ENCODE measurements at regions not wholly inside any gene's neighbourhood (a gene's known extent, or its start where the extent isn't known, plus 50 kb on each side); places are given as distances from the start of the nearest gene placed in this dataset.
"Not testable (repeated sequence)": the region's sequence is repeated elsewhere in the genome, so short reads cannot be mapped to it uniquely, and the experiment has no call there.

GRCh38 chr2:95670686-95671085, 78.9 kb downstream of the TRIM43 start:
- POLR2A ChIA-PET (ENCODE audit: unreplicated experiment): no interaction called here
- no peaks in the 10 kb centered on the region for H3F3A ChIP-seq (ENCODE audit: insufficient read depth, low read depth)
- DNase-seq: no peak
- intact Hi-C loops (cut with micrococcal nuclease; ENCODE audit: unreplicated experiment): no loop called here
- no peaks in the 10 kb centered on the region for H3K9me2 ChIP-seq (ENCODE audit: insufficient read depth)
- BruUV-seq (replicated peaks): no TSS peak
- no peak overlapping the region for H3K4me2 ChIP-seq
- H3K36me3 ChIP-seq (ENCODE audit: low read depth): no peaks in the 10 kb centered on the region
- H3K4me1 ChIP-seq (replicated peaks; ENCODE audit: insufficient read depth): no peaks in the 10 kb centered on the region
- no peak overlapping the region for H3K4me3 ChIP-seq
- H3K79me2 ChIP-seq (ENCODE audit: low read depth): no peaks in the 10 kb centered on the region
- H3K27ac ChIP-seq: no peak overlapping the region
- H3K9me3 ChIP-seq (ENCODE audit: insufficient read depth, low read depth): no peaks in the 10 kb centered on the region
- no peak overlapping the region for H2AFZ ChIP-seq
- no peak for TF ChIP-seq EZH2 (IDR thresholded peaks at IDR 0.05; ENCODE audit: low read depth)
- TF ChIP-seq CTCF (conservative IDR thresholded peaks at IDR 0.05): no peak
- CTCF ChIA-PET: no interaction called here
- H4K20me1 ChIP-seq (ENCODE audit: insufficient read depth): no peaks in the 10 kb centered on the region
- H3K27me3 ChIP-seq (ENCODE audit: insufficient read depth, low read depth): peaks cover 30% of the 10 kb centered on the region

- BruUV-seq (replicated peaks); H3K9me2 ChIP-seq (ENCODE audit: insufficient read depth); H3K9me3 ChIP-seq (ENCODE audit: insufficient read depth, low read depth); H3K4me1 ChIP-seq (replicated peaks; ENCODE audit: insufficient read depth); H2AFZ ChIP-seq; H3K36me3 ChIP-seq (ENCODE audit: low read depth); DNase-seq; H3K27ac ChIP-seq; H3K79me2 ChIP-seq (ENCODE audit: low read depth); H3F3A ChIP-seq (ENCODE audit: insufficient read depth, low read depth); H4K20me1 ChIP-seq (ENCODE audit: insufficient read depth); H3K4me3 ChIP-seq; H3K4me2 ChIP-seq; CTCF ChIA-PET; intact Hi-C loops (cut with micrococcal nuclease; ENCODE audit: unreplicated experiment); POLR2A ChIA-PET (ENCODE audit: unreplicated experiment): not testable (repeated sequence)
- H3K27me3 ChIP-seq (ENCODE audit: insufficient read depth, low read depth): peaks cover 31% of the 10 kb centered on the region
These were observed 79.4 kb downstream of the TRIM43 start for GRCh38 chr2:95671171-95671570.

- CTCF ChIA-PET; H3K4me2 ChIP-seq; POLR2A ChIA-PET (ENCODE audit: unreplicated experiment): not testable (repeated sequence)
These were observed 80.2 kb downstream of the TRIM43 start for GRCh38 chr2:95671992-95672391.

GRCh38 chr2:95672500-95672899, 80.7 kb downstream of the TRIM43 start:
- H3K4me1 ChIP-seq (replicated peaks; ENCODE audit: insufficient read depth); H2AFZ ChIP-seq; DNase-seq; H3K9me2 ChIP-seq (ENCODE audit: insufficient read depth); H3K36me3 ChIP-seq (ENCODE audit: low read depth); CTCF ChIA-PET; BruUV-seq (replicated peaks); H3K4me2 ChIP-seq; H3K4me3 ChIP-seq; intact Hi-C loops (cut with micrococcal nuclease; ENCODE audit: unreplicated experiment); H3K9me3 ChIP-seq (ENCODE audit: insufficient read depth, low read depth); H4K20me1 ChIP-seq (ENCODE audit: insufficient read depth); H3K79me2 ChIP-seq (ENCODE audit: low read depth); POLR2A ChIA-PET (ENCODE audit: unreplicated experiment); H3K27ac ChIP-seq; H3F3A ChIP-seq (ENCODE audit: insufficient read depth, low read depth): not testable (repeated sequence)
- peaks cover 32% of the 10 kb centered on the region for H3K27me3 ChIP-seq (ENCODE audit: insufficient read depth, low read depth)

More at GRCh38 chr2:95671992-95672391, 80.2 kb downstream of the TRIM43 start:
- H3K9me3 ChIP-seq (ENCODE audit: insufficient read depth, low read depth); H3K79me2 ChIP-seq (ENCODE audit: low read depth); H4K20me1 ChIP-seq (ENCODE audit: insufficient read depth); intact Hi-C loops (cut with micrococcal nuclease; ENCODE audit: unreplicated experiment); H3F3A ChIP-seq (ENCODE audit: insufficient read depth, low read depth); H3K27ac ChIP-seq; H3K36me3 ChIP-seq (ENCODE audit: low read depth); H3K4me3 ChIP-seq; DNase-seq; H3K4me1 ChIP-seq (replicated peaks; ENCODE audit: insufficient read depth); BruUV-seq (replicated peaks); H2AFZ ChIP-seq; H3K9me2 ChIP-seq (ENCODE audit: insufficient read depth): not testable (repeated sequence)
- peaks cover 32% of the 10 kb centered on the region for H3K27me3 ChIP-seq (ENCODE audit: insufficient read depth, low read depth)

GRCh38 chr2:95674186-95674585, 82.4 kb downstream of the TRIM43 start:
- BruUV-seq (replicated peaks): no TSS peak
- intact Hi-C loops (cut with micrococcal nuclease; ENCODE audit: unreplicated experiment): no loop called here
- ChIA-PET CTCF (no interaction called here), POLR2A (ENCODE audit: unreplicated experiment) (no interaction called here)
- Histone ChIP-seq H3K27ac (no peak overlapping the region), H4K20me1 (ENCODE audit: insufficient read depth) (no peaks in the 10 kb centered on the region), H2AFZ (no peak overlapping the region), H3K27me3 (ENCODE audit: insufficient read depth, low read depth) (peaks cover 24% of the 10 kb centered on the region), H3K4me2 (no peak overlapping the region), H3K79me2 (ENCODE audit: low read depth) (no peaks in the 10 kb centered on the region), H3K36me3 (ENCODE audit: low read depth) (no peaks in the 10 kb centered on the region), H3K9me3 (ENCODE audit: insufficient read depth, low read depth) (no peaks in the 10 kb centered on the region; the same call in 1 of the 2 replicates), H3K9me2 (ENCODE audit: insufficient read depth) (no peaks in the 10 kb centered on the region), H3F3A (ENCODE audit: insufficient read depth, low read depth) (no peaks in the 10 kb centered on the region), H3K4me3 (no peak overlapping the region), H3K4me1 (replicated peaks; ENCODE audit: insufficient read depth) (no peaks in the 10 kb centered on the region)
- no peak for DNase-seq
- TF ChIP-seq CTCF (conservative IDR thresholded peaks at IDR 0.05) (no peak), EZH2 (IDR thresholded peaks at IDR 0.05; ENCODE audit: low read depth) (no peak)

GRCh38 chr2:95676573-95676972, 84.8 kb downstream of the TRIM43 start:
- H2AFZ ChIP-seq; H4K20me1 ChIP-seq (ENCODE audit: insufficient read depth); DNase-seq; H3K4me2 ChIP-seq; H3K9me2 ChIP-seq (ENCODE audit: insufficient read depth); BruUV-seq (replicated peaks); intact Hi-C loops (cut with micrococcal nuclease; ENCODE audit: unreplicated experiment); H3K27ac ChIP-seq; CTCF ChIA-PET; H3F3A ChIP-seq (ENCODE audit: insufficient read depth, low read depth); H3K36me3 ChIP-seq (ENCODE audit: low read depth); H3K4me3 ChIP-seq; H3K4me1 ChIP-seq (replicated peaks; ENCODE audit: insufficient read depth); H3K9me3 ChIP-seq (ENCODE audit: insufficient read depth, low read depth); POLR2A ChIA-PET (ENCODE audit: unreplicated experiment); H3K79me2 ChIP-seq (ENCODE audit: low read depth): not testable (repeated sequence)
- H3K27me3 ChIP-seq (ENCODE audit: insufficient read depth, low read depth): peaks cover 32% of the 10 kb centered on the region
